ENCODE measurements at regions not wholly inside any gene's neighbourhood (a gene's known extent, or its start where the extent isn't known, plus 50 kb on each side); places are given as distances from the start of the nearest gene placed in this dataset.

DNA sequence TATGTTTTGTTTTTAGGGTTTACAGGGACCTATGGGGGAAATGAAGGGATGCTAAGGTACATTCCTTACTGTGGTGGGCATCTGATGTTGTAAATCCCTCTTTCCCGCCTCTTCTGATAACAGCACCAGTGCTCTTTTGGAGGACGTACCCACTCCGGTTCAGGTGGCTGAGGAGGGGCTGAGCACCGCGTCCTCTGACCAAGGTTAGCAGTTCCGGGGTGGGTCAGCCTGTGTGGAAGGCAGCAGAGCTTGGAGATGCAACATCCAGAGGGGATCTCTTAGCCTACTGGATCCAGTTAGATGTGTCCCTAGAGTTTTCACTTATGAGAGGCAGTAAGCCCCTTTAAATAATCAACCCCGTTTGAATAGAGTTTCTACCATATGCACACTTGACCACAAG is 135.3 kb upstream of the KCNG1 start:
- H3K4me3 ChIP-seq: no peak overlapping the region
- DNase-seq (no peak), ATAC-seq (no peak)
- 64 to 66% methylated on average over 7 of the region's 7 CpGs for WGBS, 2 donors
- peaks cover 0 to 5% (median 0%) of the 10 kb centered on the region in 9 donors for H3K4me1 ChIP-seq
- H3K9me3 ChIP-seq: no peaks in the 10 kb centered on the region
- intact Hi-C loops (cut with DNase I): no loop called here
- TF ChIP-seq, protein P1, sequence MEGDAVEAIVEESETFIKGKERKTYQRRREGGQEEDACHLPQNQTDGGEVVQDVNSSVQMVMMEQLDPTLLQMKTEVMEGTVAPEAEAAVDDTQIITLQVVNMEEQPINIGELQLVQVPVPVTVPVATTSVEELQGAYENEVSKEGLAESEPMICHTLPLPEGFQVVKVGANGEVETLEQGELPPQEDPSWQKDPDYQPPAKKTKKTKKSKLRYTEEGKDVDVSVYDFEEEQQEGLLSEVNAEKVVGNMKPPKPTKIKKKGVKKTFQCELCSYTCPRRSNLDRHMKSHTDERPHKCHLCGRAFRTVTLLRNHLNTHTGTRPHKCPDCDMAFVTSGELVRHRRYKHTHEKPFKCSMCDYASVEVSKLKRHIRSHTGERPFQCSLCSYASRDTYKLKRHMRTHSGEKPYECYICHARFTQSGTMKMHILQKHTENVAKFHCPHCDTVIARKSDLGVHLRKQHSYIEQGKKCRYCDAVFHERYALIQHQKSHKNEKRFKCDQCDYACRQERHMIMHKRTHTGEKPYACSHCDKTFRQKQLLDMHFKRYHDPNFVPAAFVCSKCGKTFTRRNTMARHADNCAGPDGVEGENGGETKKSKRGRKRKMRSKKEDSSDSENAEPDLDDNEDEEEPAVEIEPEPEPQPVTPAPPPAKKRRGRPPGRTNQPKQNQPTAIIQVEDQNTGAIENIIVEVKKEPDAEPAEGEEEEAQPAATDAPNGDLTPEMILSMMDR (IDR thresholded peaks at IDR 0.05): no peak
- H3K36me3 ChIP-seq: no peaks in the 10 kb centered on the region
- no peak overlapping the region for H3K27ac ChIP-seq
- peaks cover 0 to 83% (median 71%) of the 10 kb centered on the region in 7 donors for H3K27me3 ChIP-seq

DNA sequence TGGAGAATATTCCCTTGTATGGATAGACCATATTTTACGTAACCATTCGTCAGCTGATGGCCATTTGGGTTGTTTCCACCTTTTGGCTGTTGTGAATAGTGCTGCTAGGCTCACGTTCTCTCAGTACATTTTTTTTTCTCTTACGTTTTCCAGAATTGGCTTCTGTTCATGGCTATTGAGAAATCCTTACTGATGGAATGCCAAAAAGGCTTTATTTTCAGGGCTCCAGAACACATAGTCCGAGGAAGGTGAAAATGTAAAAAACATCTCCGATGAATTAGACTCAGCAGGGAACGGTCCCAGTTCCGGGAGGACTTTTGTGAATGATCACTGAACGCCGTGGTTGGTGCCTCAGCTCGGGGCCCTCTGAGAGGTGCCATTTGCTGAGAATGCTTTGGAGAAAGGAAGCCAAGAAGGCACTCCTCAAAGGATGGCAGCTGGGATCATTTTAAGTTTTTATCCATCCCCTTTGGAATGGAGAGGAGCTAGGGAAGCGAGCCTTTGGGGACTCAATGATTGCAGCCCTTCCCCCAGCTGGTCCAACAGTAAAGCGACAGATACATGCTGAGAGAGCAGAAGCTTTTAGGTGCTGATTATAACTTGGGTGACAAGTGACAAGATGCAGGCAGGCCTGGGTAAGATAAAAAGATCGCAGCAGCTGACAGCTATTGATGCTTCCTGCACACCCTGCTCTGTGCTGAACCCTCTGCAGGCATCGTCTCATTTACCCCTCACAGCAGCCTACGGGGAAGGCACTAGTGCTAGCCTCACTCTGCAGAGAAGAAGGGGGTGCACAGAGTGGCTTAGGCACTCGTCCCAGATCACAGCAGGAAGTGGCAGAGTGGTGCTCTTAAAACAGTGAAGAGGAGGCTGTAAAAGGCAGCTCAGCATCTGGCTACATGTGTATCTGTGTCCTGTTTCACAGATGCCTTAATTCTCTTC is 133.4 kb upstream of the KCNG1 start:
- WGBS, 2 donors: 26 to 31% methylated on average over 17 of the region's 17 CpGs
- Histone ChIP-seq H3K27me3 (peaks cover 0 to 71% (median 65%) of the 10 kb centered on the region in 7 donors), H3K9me3 (no peaks in the 10 kb centered on the region), H3K4me1 (peaks cover 0 to 5% (median 0%) of the 10 kb centered on the region in 9 donors), H3K27ac (no peak overlapping the region), H3K36me3 (no peaks in the 10 kb centered on the region), H3K4me3 (no peak overlapping the region)
- intact Hi-C loops (cut with DNase I): no loop called here
- ATAC-seq (peak in 3 of 8 donors; percentile 20 to 71 (median 62)), DNase-seq (no peak)
- TF ChIP-seq, protein P1 (IDR thresholded peaks at IDR 0.05): no peak

DNA sequence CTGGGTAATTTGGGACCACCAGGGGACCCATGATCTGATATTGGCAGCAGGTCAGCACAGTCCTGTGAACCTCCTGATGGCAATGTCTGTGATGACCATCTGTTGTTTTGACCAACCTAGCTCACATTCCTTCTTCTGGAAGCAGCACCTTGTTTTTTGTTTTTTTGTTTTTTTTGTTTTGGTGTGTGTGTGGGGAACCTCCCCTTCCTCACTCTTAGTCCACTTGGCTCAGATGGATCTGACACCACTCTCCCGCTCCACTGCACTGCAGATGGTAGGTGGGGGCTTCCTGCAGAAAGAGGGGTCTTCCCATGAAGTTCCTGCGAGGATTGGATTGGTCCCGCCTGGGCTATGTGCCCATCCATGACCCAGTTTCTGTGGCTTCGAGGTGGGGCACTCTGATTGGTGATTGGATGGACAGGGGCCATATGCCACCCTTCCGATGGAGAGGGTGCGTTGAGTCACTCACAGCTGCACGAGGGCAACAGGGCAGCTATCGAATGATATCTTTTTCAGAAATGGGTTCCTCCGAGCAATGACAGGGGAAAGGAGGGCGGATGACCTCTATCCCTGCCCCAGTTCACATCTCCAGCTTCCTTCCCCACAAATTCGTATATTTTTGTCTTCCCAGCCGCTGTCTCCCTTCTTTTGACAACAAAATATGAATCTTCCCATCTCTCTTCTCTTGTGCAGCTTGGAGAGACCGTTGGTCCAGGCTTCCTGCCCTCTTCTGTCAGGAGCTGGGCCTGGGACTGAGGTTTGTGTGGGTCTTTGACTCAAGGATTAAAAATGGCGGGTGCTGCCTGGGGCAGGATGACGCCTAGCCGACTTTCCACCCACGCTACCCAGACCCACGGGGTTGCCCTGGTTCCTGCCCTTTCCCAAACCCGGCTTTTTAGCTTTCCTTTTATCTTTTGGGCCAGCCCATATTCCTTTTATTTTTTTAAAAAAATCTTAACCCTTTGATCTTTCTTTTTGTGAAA is 132.1 kb upstream of the KCNG1 start:
- Histone ChIP-seq H3K27me3 (peaks cover 0 to 57% (median 52%) of the 10 kb centered on the region in 7 donors), H3K36me3 (no peaks in the 10 kb centered on the region), H3K4me1 (peaks cover 0 to 5% (median 0%) of the 10 kb centered on the region in 9 donors), H3K9me3 (no peaks in the 10 kb centered on the region), H3K27ac (no peak overlapping the region), H3K4me3 (no peak overlapping the region)
- no peak for DNase-seq
- 84 to 86% methylated on average over 19 of the region's 19 CpGs for WGBS, 2 donors
- TF ChIP-seq, protein P1 (IDR thresholded peaks at IDR 0.05): no peak
- intact Hi-C loops (cut with DNase I): no loop called here
- no peak for ATAC-seq

All from heart right ventricle (tissue), 16 donors.